OCI-LY1 (cell line): ENCODE measurements at regions not wholly inside any gene's neighbourhood (a gene's known extent, or its start where the extent isn't known, plus 50 kb on each side); places are given as distances from the start of the nearest gene placed in this dataset.

Experiments
- H2AFZ ChIP-seq: fragments of 200-600 bp; sonication (generic), shearing (Covaris generic); 2 replicates; pipeline ENCODE4 v1.6.0; 2014; ENCODE audit warnings: antibody characterized with exemption, mild to moderate bottlenecking, low read length
- H3F3A ChIP-seq: fragments of 200-600 bp; sonication (generic), shearing (Covaris generic); 2 replicates; pipeline ENCODE4 v1.6.0; 2014; ENCODE audit warnings: mild to moderate bottlenecking, antibody characterized with exemption, low read length, moderate library complexity; ENCODE audit not compliant: insufficient read depth
- H3K27ac ChIP-seq: fragments of 200-600 bp; sonication (generic); 2 replicates; pipeline ENCODE4 v1.5.1; 2014; ENCODE audit warnings: low read length, mixed run types, mild to moderate bottlenecking, low read depth; ENCODE audit not compliant: poor library complexity, severe bottlenecking
- H3K27me3 ChIP-seq: fragments of 200-600 bp; sonication (generic); 2 replicates; pipeline ENCODE4 v1.6.0; 2014; ENCODE audit warnings: antibody characterized with exemption, mild to moderate bottlenecking, low read length, moderate library complexity; ENCODE audit not compliant: insufficient read depth
- H3K36me3 ChIP-seq: fragments of 200-600 bp; sonication (generic); 2 replicates; pipeline ENCODE4 v1.6.1; 2014; ENCODE audit warnings: mild to moderate bottlenecking, antibody characterized with exemption, low read length, moderate library complexity, mixed read lengths; ENCODE audit not compliant: insufficient read depth
- H3K4me1 ChIP-seq: fragments of 200-600 bp; sonication (generic); 2 replicates; pipeline ENCODE4 v1.5.1; 2014; ENCODE audit warnings: mild to moderate bottlenecking, low read length, moderate library complexity; ENCODE audit not compliant: insufficient read depth, severe bottlenecking
- H3K4me2 ChIP-seq: fragments of 200-600 bp; sonication (generic), shearing (Covaris generic); 2 replicates; pipeline ENCODE4 v1.6.1; 2014; ENCODE audit warnings: low read length
- H3K4me3 ChIP-seq: fragments of 200-600 bp; sonication (generic); 2 replicates; pipeline ENCODE4 v1.5.1; 2014; ENCODE audit warnings: low read length, low read depth, mild to moderate bottlenecking, mixed read lengths; ENCODE audit not compliant: poor library complexity, severe bottlenecking
- H3K79me2 ChIP-seq: fragments of 200-600 bp; shearing (Covaris generic); 2 replicates; pipeline ENCODE4 v1.6.1; 2016; ENCODE audit warnings: mixed run types, low read length, mixed read lengths; ENCODE audit not compliant: insufficient read depth
- H3K9ac ChIP-seq: fragments of 200-600 bp; sonication (generic), shearing (Covaris generic); 2 replicates; pipeline ENCODE4 v1.6.1; 2014; ENCODE audit warnings: mild to moderate bottlenecking, low read length, mixed read lengths
- H3K9me2 ChIP-seq: fragments of 200-600 bp; sonication (generic), shearing (Covaris generic); 2 replicates; pipeline ENCODE4 v1.6.1; 2014; ENCODE audit warnings: low read depth, mild to moderate bottlenecking, low read length, mixed read lengths
- H3K9me3 ChIP-seq: fragments of 200-600 bp; shearing (Covaris generic); 2 replicates; pipeline ENCODE4 v1.6.1; 2014; ENCODE audit warnings: low read length, mixed read lengths
- H4K20me1 ChIP-seq: fragments of 200-600 bp; sonication (generic), shearing (Covaris generic); 2 replicates; pipeline ENCODE4 v1.6.0; 2016; ENCODE audit warnings: mild to moderate bottlenecking, low read length; ENCODE audit not compliant: insufficient read depth
- EZH2 ChIP-seq: fragments of 200-600 bp; sonication (generic), shearing (Covaris generic); IDR thresholded peaks from 2 replicates; pipeline ENCODE4 v1.8.0; 2017; ENCODE audit warnings: borderline replicate concordance, mixed run types, mild to moderate bottlenecking, antibody characterized with exemption, low read length, moderate library complexity, mixed read lengths
- TF ChIP-seq, protein P1 (sequence below): fragments of 200-600 bp; sonication (generic), shearing (Covaris generic); IDR thresholded peaks from 2 replicates; pipeline ENCODE4 v1.5.1; 2017; ENCODE audit warnings: mild to moderate bottlenecking, antibody characterized with exemption, low read length, moderate library complexity, mixed read lengths

DNA sequence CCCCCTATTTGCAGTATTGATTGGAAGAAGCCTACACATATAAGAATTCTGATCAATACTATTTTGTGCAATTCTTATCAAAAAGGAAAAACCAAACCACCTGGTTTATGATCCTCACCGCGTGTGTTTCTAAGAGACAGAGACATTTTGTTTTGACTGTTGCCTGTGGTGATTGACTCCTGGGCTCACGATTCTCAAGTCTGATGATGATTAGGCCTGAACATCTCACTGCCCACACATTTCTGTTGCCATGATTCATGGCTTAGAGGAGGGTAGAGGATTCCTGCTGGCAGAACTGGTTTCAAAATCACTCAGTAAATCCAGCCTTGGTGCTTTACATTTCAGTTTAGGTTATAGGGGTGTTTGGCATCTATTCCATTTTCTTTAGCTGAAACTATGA, 88.3 kb upstream of the UBE3A start:
- Histone ChIP-seq H3K36me3 (no peaks in the 10 kb centered on the region), H3K4me2 (no peak overlapping the region), H3K9ac (no peak overlapping the region), H2AFZ (no peak overlapping the region), H3K9me2 (no peaks in the 10 kb centered on the region), H3F3A (no peaks in the 10 kb centered on the region), H4K20me1 (no peaks in the 10 kb centered on the region), H3K4me3 (no peak overlapping the region), H3K79me2 (no peaks in the 10 kb centered on the region), H3K9me3 (no peaks in the 10 kb centered on the region), H3K4me1 (no peaks in the 10 kb centered on the region), H3K27ac (no peak overlapping the region), H3K27me3 (no peaks in the 10 kb centered on the region)
- TF ChIP-seq, protein P1, sequence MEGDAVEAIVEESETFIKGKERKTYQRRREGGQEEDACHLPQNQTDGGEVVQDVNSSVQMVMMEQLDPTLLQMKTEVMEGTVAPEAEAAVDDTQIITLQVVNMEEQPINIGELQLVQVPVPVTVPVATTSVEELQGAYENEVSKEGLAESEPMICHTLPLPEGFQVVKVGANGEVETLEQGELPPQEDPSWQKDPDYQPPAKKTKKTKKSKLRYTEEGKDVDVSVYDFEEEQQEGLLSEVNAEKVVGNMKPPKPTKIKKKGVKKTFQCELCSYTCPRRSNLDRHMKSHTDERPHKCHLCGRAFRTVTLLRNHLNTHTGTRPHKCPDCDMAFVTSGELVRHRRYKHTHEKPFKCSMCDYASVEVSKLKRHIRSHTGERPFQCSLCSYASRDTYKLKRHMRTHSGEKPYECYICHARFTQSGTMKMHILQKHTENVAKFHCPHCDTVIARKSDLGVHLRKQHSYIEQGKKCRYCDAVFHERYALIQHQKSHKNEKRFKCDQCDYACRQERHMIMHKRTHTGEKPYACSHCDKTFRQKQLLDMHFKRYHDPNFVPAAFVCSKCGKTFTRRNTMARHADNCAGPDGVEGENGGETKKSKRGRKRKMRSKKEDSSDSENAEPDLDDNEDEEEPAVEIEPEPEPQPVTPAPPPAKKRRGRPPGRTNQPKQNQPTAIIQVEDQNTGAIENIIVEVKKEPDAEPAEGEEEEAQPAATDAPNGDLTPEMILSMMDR = no peak
- no peak for TF ChIP-seq EZH2

DNA sequence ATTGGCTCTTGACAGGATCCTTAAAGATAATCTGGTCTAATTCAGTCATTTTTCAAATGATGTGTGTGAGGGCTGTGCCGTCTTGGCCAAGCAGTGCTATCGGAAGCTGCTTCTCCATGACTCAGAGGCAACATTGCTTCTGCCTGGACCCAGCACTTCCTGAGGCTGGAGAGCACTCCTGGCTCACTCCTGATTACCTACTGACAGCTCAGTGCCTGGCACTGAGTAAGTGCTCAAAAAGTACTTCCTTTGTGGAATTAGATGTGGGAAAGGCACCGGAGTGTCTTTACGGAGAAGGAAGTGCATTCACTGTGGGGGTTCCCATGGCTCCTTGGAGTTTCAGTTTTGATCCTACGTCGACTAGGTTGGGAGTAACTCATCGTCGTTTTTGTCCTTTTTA, 86.9 kb upstream of the UBE3A start:
- Histone ChIP-seq H3K27ac (no peak overlapping the region), H4K20me1 (no peaks in the 10 kb centered on the region), H3K79me2 (no peaks in the 10 kb centered on the region), H3K36me3 (no peaks in the 10 kb centered on the region), H3K27me3 (no peaks in the 10 kb centered on the region), H3K4me3 (no peak overlapping the region), H3K9ac (no peak overlapping the region), H3K9me2 (no peaks in the 10 kb centered on the region), H3K4me1 (no peaks in the 10 kb centered on the region), H3K4me2 (no peak overlapping the region), H3K9me3 (no peaks in the 10 kb centered on the region), H2AFZ (no peak overlapping the region), H3F3A (no peaks in the 10 kb centered on the region)
- TF ChIP-seq, protein P1 = no peak
- TF ChIP-seq EZH2 = no peak

DNA sequence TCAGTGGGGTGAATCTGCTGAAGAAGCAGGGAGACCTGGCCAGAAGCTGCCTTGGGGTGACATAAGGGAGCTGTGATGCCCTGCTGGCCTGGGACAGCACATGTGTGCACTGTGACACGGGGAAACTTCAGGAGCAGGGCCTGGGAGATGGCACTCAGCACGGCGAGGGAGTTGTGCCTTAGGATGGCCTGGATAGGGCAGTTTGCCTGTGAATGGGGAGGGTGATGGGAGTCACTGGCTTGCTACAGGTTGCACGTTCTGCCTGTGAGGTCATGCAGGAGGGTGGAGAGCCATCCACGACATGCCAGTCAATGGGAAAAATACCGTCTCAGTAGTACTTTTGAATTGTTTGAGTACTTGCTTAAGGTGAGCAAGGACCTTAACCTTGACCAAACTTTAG, 76.8 kb upstream of the UBE3A start:
- H3K4me3 ChIP-seq = no peak overlapping the region
- no peaks in the 10 kb centered on the region for H3F3A ChIP-seq
- no peaks in the 10 kb centered on the region for H3K4me1 ChIP-seq
- no peaks in the 10 kb centered on the region for H3K79me2 ChIP-seq
- H3K4me2 ChIP-seq = no peak overlapping the region
- no peaks in the 10 kb centered on the region for H3K36me3 ChIP-seq
- H3K27ac ChIP-seq = no peak overlapping the region
- no peak overlapping the region for H2AFZ ChIP-seq
- H3K9me2 ChIP-seq = no peaks in the 10 kb centered on the region
- no peaks in the 10 kb centered on the region for H3K9me3 ChIP-seq
- TF ChIP-seq, protein P1 = no peak
- no peak for TF ChIP-seq EZH2
- no peaks in the 10 kb centered on the region for H4K20me1 ChIP-seq
- no peaks in the 10 kb centered on the region for H3K27me3 ChIP-seq
- no peak overlapping the region for H3K9ac ChIP-seq
